Stimulated activated CD8-positive, alpha-beta memory T cell treated with anti-CD3 and anti-CD28 coated beads, Interleukin-4, amount 100 ng/mL, for 24 hours (primary cell): ENCODE measurements at regions not wholly inside any gene's neighbourhood (a gene's known extent, or its start where the extent isn't known, plus 50 kb on each side); places are given as distances from the start of the nearest gene placed in this dataset.

Experiments used
- DNase-seq: peaks from one replicate; pipeline ENCODE4 v3.0.0-alpha.2; 2020; ENCODE audit warnings: low read depth

DNA sequence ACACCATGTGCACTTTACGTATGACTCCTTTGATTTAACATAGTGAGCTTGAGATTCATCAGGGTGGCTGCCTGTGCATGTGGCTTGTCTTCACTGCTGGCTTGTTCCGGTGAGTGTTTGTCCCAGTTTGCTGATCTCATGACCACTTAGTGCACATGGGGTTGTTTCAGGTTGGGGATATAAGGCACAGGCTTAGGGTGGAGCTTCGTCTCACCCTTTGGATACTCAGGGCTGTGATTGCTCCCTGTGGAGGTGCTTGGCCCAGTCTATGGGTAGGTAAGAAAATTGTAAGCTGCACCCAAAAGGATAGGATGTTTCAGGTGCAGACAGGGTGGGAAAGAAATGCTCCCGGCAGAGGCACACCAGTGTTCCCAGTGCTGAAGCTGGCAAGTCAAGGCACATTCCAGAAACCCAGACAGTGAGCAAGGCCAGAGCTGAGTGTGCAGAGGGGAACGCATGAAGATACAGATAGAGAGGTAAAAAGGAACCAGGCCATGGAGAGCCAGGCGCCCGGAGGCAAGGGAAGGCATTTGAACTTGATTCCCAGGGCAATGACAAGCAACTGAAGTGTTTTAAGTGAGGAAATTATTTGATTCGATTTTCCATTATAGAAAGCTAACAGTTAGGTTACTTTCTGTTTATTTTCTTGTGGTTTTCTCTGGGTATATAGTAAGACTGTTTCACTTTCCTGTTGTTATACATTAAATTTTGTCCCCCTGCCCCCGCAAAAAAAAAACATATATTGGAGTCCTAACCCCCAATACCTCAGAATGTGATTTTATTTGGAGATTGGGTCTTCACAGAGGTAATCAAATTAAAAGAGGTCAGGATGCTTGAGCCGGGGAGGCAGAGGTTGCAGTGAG is 289.8 kb upstream of the KLF6 start:
- no peak for DNase-seq

DNA sequence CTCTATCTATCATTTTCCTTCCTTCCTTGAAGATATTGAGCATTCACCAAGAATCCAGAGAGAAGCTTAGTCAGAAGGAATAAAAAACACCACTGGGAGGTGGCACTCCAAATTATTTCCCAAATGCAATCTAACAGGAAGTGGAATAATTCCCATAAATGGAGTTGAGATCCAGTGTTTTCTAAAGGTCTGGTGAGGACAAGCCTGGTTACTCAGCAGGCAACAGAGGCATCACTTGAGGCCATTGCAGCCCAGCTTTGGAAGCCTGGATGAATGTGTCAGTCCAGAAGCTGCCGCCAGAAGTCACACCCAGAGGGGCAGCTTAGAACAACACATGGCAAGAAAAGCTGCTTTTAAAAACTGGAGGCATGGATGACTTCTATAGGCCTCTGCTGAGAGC is 288.9 kb upstream of the KLF6 start:
- DNase-seq: no peak

DNA sequence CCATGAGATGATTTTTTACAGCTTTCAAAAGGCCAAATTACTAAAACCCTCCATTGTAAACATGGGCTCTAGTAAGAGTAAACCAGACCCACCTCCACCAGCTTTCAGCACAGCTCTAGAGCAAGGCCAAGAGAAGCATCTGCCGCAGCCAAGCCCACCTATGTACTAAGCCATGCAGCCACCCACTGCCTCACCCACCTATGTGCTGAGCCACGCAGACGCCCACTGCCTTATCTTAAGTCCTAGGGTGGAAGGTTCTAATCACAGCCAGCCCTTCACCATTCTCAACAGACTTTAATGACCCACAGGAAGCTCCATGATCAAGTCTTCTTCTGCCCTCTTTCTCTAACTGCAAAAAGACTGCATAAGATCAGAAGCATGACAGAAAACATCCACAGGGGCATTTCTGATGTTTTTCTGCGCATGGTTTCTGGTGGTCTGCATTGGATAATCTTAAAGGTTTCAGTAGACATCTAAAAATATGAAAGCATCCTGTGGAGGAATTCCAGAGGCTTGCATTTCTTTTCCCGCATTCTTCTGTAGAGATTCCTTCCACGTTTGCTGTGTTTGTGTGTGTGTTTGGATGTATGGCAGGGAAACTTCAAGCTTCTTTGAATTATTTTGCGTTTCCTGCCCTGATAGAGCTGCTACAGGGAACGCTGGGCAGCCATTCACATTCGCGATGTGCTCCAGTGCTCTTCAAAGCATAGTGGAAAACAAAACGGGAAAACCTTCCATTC is 286.1 kb upstream of the KLF6 start:
- no peak for DNase-seq

DNA sequence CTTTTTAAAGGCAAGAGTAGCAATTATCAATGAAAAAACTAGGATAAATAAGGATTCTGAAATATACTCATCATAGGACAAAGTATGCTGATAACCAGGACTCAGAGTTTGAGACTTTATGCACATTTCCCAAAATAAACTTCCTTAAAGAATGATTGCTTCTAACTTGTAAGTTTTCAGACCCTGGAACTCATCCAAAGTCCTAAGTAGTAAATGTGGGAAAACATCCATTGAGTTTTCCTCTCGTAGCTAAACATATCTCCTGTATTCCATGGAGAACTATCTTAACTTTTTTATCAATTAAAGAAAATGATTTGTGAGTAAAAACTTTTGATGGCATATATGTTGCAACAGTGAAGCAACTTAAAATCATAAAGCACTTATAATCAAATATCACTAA is 285.2 kb upstream of the KLF6 start:
- DNase-seq: no peak

DNA sequence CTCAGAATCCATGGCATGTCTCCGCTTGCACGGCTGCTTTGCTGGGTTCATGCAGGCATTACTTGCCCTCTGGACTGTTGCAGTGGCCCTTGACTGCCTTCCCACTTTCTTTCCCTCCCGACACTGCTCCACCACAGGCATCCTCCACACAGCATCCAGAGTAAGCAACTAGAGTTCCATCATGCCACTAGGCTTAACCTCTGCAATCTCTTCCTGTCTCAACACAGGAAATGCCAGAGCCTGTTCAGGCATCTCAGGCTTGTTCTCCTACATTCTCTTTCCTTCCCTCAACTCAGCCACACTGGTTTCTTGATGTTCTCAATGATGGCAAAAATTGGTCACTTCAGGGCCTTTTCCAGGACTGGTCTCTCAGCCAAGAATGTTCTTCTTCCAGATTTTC is 284.5 kb upstream of the KLF6 start:
- DNase-seq: no peak

DNA sequence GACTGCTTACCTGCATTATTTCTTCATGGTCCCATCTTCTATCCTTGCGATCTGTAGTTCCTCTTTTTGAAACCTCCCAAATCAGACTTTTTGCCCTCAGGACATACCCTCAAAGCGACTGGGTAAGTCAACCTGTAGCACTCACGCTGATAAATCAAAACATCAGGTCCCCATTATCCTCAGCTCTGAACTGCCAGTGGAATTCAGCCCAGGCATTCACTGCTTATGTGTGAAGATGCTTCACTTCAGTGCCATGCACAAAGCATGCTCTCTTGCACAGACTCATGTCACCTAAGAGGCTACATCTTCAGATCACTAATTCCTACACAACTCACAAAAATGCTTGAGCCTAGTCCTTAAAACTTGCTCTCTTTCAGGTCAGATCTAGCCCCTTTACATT is 283.6 kb upstream of the KLF6 start:
- DNase-seq: no peak

DNA sequence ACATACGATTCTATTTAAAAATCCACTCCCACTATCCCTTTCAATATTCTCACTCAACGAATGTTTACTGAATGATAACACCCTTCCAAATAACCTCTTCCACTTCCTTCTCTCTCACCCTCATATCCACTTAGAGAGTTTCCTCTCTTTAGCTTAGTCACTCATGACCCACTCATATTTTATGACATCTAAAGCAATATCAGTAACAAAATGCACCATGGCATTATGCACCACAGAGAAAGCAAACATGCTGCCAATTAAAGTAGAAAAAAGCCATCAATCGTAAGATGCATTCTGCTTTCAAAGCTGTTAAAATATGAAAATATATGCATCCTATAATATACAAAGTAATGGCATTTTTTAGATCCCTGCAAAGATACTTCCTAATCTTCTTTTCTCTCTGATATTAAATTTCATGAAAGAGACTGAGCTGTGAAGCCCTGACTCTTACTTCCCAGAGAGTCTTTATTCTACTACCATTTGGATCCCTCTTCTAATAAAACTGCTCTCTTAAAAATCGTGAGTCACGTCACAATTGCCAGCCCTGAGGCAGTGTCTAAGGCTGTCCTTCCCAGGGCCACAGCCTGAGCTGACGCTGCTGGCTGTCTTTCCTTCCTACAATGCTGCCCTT is 283.0 kb upstream of the KLF6 start:
- no peak for DNase-seq

DNA sequence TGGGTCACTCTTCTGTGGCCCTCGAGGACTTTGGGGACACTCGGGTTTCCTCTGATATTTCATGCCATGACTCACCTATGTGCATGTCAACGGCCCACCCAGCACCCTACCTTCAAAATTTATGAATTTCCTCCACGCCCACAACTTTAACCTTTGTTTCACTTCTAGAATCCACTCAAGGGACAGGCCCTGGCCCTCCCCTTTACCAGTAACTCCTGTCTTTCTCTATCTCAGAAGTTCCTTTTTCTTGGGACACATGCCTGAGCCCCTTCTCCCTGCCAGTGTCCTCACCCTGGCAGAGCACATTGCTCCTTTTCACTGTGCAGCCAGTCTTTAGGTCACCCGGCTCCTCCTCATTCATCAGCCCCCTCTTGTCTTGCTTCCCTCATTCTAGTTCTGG is 282.5 kb upstream of the KLF6 start:
- no peak for DNase-seq

DNA sequence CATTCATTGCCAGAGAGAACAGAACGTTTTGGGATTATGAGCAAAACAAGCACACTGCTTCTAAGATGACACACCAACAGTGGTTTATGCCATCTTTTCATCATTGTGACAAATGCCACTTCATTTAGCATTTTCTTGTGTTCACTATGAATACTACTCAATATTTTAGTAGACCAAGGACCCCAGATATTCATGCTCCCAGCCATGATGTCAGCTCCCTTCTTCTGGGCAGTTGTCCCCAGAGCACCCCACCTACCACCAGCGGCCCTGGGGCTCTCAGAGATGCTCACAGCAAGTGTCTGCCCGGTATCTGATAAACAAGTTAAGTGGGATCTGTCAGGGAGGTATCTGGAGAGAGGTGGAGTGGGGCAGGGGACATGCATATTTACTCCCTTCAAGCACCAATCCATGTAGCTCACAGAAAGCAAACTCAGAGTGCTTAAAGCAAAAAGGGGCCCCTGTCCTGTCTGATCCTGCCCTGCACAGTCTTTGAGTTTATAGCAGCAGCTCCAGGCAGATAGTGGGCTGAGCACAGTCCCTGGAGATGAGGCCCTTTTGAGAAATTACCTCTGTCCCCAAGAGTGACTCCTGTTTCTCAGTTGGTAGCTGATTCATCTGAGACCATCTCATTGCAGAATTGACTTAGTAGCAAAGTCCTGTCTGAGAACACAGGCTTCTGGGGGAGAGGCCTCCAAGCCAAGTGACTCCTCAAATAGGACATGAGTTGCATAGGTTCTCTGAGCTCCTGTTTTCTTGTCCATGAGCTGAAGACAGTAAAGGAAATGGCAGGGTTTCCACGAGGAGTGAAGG is 281.8 kb upstream of the KLF6 start:
- no peak for DNase-seq

DNA sequence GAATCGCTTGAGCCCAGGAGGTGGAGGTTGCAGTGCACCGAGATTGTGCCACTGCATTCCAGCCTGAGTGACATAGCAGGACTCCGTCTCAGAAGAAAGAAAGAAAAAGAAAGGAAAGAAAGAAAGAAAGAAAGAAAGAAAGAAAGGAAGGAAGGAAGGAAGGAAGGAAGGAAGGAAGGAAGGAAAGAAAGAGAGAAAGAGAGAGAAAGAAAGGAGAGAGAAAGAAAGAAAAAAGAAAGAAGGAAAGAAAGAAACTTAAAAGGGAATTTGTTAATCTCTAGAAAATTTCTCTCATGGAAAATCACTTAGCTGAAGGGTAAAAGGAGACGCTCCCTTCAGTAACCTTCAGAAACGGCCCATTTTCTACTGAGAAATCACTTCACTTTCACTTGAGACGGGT is 279.5 kb upstream of the KLF6 start:
- no peak for DNase-seq

DNA sequence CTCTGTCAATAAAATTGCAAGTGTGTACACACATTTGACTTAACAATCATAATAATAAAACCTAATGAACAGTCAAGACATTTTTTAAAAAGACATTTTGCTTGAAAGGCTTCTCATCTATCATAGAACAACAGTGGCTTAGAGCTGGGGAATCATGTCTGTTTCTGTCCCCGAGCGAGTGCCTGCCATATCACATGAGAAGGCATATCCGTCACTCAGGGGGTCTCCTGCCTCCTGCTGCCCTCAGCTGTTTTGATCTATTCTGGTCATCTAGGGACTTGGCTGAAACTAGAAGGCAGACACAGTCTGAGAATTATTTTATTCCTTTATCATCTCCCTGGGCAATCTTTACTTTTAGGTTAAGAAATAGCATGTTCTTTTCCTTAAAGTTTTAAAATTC is 278.7 kb upstream of the KLF6 start:
- no peak for DNase-seq

DNA sequence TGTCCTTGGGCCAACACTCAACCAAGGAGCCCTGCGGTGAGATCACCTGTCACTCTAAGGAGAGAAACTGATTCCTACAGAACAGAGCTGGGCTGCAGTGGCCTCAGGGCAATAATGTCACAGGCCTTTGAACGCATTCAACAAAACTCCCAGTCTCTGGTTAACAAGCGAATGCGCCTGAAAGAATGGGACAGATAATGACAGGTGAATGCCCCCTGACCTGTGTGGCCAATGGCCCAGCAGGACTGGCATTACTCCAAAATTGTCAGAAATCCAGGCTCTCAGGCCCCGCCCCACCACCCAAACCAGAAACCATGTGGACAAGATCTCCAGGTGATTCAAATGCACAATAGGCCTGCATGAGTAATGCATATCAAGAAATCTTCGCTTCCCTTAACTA is 277.7 kb upstream of the KLF6 start:
- DNase-seq: no peak

DNA sequence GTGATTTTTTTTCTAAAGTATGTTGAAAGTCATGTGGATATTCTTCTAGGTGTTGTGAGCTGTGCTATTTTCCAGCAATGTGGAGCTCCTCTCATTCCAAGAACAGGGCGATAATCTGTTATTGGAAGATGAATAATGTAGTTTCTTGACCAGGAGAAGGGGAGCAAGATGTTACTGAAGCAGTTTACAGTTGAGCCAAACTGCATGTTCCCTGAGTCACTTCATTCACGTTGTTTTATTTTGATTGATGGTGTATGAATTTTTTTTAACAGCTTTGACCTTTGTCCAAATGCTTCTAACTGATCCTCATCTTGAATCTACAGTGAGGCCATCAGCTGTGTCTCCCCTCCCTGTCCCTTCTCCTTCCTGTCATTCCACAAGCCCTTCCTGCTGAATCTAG is 277.1 kb upstream of the KLF6 start:
- DNase-seq: no peak

DNA sequence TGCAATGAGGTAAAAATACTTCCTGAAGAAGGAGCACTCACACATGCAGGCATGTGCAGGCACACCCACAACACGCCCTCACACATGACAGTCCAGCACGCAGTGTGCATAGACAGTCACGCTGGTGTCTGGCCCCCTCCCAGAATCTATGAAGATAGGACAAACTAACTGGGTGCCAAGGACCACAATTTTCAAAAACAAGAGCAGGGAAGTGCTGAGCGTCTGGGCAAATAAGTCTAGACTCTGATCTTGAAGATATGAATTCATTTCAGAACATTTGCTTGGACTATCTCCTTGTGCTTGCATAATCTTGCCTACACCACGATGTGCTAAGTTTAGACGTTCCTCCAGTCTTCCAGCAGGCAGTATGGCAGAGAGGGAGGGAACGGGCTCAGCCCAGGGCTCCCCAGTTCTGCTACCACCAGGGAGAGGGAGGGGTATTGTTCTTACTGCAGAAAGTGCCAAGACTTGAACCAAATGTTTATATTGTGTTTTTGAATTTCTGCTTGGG is 276.5 kb upstream of the KLF6 start:
- no peak for DNase-seq

DNA sequence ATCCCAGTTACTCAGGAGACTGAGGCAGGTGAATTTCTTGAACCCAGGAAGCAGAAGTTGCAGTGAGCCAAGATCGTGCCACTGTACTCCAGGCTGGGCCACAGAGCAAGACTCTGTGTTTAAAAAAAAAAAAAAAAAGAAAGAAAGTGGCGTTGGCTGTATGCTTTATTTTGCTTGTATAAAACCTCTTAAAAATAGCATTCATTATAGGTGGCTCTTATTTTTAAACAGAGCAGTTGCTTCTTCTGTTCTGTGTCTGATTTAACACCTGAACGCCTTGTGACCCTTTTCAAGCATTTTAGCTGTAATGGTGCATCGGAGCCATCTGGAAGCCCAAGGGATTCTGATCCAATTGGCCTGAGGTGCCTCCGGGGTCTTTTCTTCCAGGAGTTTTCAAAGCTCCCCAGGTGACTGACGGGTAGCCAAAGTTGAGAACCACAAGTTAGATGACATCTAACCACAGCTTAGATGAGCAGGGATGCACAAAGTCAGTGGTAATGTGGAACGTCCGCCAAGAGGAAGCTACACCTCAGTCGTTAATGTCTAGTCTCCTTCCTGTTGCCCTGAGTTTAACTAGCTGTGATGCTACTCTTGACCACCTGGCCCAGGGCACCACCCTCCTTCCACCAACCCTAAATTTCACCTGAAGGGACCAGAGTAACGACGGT is 274.6 kb upstream of the KLF6 start:
- no peak for DNase-seq

DNA sequence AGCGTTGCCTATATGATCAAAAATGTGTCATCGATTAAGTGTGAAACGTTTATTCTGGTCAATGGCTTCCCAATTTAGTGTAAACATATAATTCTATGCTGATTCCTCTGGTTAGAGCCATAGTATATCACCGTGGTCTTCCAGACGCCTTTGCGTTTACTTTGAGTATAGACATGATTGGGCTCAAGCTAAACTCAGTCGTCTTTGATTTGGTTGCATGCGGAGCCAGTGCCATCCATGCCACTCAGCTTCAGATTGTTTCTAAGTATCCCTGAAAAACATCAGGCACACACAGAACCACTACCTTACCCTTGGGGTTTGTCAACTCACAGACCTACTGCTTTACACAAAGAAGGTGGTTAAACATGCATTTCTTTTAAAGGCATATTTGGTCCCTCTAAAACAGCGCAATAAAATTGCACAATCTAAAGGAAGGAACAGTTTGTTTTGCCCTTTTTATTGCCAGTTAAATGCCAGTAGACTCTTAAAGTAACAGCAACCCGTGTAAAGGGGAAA is 273.6 kb upstream of the KLF6 start:
- DNase-seq: no peak

DNA sequence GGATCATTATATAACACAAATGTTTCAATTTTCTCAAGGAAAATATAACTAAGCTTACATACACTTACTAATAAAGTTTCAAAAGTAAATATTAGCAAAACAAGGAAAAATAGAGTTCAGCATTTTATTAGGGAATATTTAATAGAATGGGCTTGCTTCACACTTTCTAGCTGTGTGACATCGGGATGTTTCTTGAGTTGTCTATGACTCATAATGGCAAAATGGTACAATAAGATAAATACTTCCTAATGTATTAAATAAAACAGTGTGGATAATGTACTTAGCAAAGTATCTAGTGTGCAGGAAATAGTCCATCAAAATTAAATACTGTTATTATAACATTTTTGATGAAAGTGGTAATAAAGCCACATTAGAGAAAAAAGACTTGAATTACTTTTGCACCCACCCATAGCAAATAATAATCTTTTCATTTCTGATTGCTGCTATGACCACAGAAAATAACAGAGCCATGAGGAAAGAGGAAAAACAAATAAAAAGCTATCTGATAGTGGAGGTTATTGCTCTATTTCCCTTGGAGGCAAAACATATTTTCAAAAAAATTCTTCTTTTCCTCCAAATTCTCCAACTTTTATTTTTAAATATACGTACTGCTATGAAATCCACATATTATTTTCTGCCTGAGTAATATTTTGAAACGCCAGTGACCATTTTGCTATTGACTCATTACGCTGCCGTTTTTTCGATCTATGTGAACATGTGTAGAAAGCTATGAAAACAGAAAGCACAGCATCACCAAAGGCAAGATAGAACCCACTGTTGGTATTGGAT is 272.9 kb upstream of the KLF6 start:
- no peak for DNase-seq

DNA sequence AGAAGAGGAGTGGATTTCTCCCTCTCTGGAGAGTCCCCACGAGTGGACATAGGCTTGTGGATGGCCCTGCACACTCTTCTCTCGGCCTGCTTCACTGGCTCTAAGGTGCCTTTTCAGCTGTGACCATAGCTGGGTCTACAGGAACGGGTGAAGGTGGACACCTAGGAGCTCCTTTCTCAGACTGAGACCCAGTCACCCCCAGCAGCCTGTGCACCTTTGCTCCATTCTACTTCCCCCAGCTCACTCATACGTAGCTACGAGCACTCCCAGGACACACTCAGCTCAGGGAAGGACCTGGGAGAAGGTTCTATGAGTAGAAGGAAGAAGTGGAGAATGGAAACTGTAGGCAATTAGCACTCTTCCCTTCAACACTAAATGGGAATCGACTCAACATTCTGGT is 272.0 kb upstream of the KLF6 start:
- DNase-seq: no peak

DNA sequence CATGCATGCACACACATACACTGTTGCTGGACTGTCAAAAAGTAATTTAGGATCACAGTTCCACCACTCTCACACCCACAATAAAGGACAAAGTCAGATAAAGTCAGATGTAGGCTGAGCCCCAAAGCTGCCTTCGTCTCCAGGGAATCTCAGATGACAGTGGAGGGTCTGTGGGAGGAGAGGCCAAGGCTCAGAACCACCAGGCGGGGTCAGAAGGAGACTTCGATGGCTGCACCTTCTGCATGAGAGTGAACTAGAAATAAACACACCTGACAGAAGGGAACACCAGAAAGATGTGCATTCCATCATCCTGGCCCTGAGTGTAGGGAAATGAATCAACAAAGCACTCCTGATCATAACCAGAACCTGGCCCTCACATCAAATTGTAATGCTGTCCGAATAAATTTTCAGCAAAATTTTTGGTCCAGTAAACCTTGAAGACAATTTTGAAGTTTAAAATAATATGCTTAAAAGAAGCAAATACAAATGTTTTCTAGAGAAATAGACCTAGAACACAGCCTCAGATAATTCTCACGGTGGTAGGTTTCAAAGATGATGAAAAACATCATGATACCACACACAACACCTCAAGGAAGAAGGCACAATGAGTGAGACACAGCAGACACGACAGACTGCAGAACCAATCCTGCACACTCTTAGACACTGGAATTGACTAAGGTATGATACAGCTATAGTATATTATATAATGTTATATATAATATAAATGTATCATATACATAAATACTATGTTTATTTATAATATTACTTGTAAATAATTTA is 269.8 kb upstream of the KLF6 start:
- no peak for DNase-seq

DNA sequence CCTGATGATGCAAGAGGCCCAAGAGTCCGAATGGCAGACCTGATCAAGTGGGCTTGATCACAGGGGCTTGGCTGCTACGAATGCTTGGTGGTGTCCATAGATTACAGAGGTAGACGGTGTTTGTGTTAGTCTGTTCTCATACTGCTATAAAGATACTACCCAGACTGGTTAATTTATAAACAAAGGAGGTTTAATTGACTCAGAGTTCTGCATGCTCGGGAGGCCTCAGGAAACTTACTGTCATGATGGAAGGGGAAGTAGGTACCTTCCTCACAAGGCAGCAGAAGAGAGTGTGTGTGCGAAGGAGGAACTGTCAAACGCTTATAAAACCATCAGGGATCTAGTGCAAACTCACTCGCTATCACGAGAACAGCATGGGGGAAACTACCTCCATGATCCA is 268.9 kb upstream of the KLF6 start:
- DNase-seq: no peak
